GM06990 (cell line): ENCODE measurements at regions not wholly inside any gene's neighbourhood (a gene's known extent, or its start where the extent isn't known, plus 50 kb on each side); places are given as distances from the start of the nearest gene placed in this dataset.

Source experiments
- DNase-seq: peaks from one replicate; pipeline ENCODE4 v3.0.0-alpha.2; 2011; ENCODE audit not compliant: insufficient read length; ENCODE audit errors: extremely low read depth
- H3K27me3 ChIP-seq: replicated peaks from 2 replicates; pipeline ENCODE4 v1.6.0; 2011; ENCODE audit warnings: low read length; ENCODE audit not compliant: control insufficient read depth, insufficient read depth
- H3K36me3 ChIP-seq: 2 replicates; pipeline ENCODE4 v1.5.1; 2011; ENCODE audit warnings: low read length; ENCODE audit not compliant: control insufficient read depth, insufficient read depth
- H3K4me3 ChIP-seq: replicated peaks from 2 replicates; pipeline ENCODE4 v1.5.1; 2011; ENCODE audit warnings: low read depth, mild to moderate bottlenecking, control low read depth, low read length
- CTCF ChIP-seq: IDR thresholded peaks from 2 replicates; pipeline ENCODE4 v1.5.1; 2011; ENCODE audit warnings: low read length, control low read depth, mild to moderate bottlenecking, inconsistent platforms; ENCODE audit not compliant: insufficient read depth, poor library complexity, severe bottlenecking

GRCh38 chr10:118173296-118173695, 126.6 kb upstream of the RAB11FIP2 start:
- no peak overlapping the region for H3K4me3 ChIP-seq
- DNase-seq: no peak
- TF ChIP-seq CTCF: no peak
- no peaks in the 10 kb centered on the region for H3K36me3 ChIP-seq
- H3K27me3 ChIP-seq: no peaks in the 10 kb centered on the region

GRCh38 chr10:118171861-118172260, 125.1 kb upstream of the RAB11FIP2 start:
- TF ChIP-seq CTCF: no peak
- H3K4me3 ChIP-seq: no peak overlapping the region
- H3K36me3 ChIP-seq: no peaks in the 10 kb centered on the region
- DNase-seq: no peak
- H3K27me3 ChIP-seq: no peaks in the 10 kb centered on the region; the same call in 1 of the 2 replicates

GRCh38 chr10:118167056-118167700, 120.4 kb upstream of the RAB11FIP2 start:
- Histone ChIP-seq H3K36me3 (no peaks in the 10 kb centered on the region), H3K4me3 (no peak overlapping the region), H3K27me3 (no peaks in the 10 kb centered on the region; the same call in 1 of the 2 replicates)
- no peak for TF ChIP-seq CTCF
- DNase-seq: no peak

- Histone ChIP-seq H3K4me3 (no peak overlapping the region), H3K27me3 (no peaks in the 10 kb centered on the region; the same call in 1 of the 2 replicates), H3K36me3 (no peaks in the 10 kb centered on the region)
- no peak for DNase-seq
- no peak for TF ChIP-seq CTCF
Observed at GRCh38 chr10:118163217-118163616, 116.5 kb upstream of the RAB11FIP2 start.

GRCh38 chr10:118161461-118162246, 114.9 kb upstream of the RAB11FIP2 start:
- Histone ChIP-seq H3K36me3 (no peaks in the 10 kb centered on the region), H3K4me3 (no peak overlapping the region), H3K27me3 (no peaks in the 10 kb centered on the region; the same call in 1 of the 2 replicates)
- TF ChIP-seq CTCF: no peak
- no peak for DNase-seq
